C1 segment of cervical spinal cord (tissue), 14 donors: ENCODE measurements at regions not wholly inside any gene's neighbourhood (a gene's known extent, or its start where the extent isn't known, plus 50 kb on each side); places are given as distances from the start of the nearest gene placed in this dataset.

Experiments used
- DNase-seq, 14 donors: peaks; one replicate each; lab custom pipeline; 2025; lab: John Stamatoyannopoulos, UW

GRCh38 chr4:23533859-23534258, 356.0 kb downstream of the PPARGC1A start:
- DNase-seq: no peak

- no peak for DNase-seq
Measured at GRCh38 chr4:23516716-23517115, 373.1 kb downstream of the PPARGC1A start.

GRCh38 chr4:23504083-23504482, 385.8 kb downstream of the PPARGC1A start:
- DNase-seq: no peak

- DNase-seq: no peak
Measured at GRCh38 chr4:23500894-23501449, 388.9 kb downstream of the PPARGC1A start.

- DNase-seq: no peak
Measured at GRCh38 chr4:23485801-23486200, 404.0 kb downstream of the PPARGC1A start.

GRCh38 chr4:23484689-23485088, 405.2 kb downstream of the PPARGC1A start:
- DNase-seq: no peak

- DNase-seq: no peak
Measured at GRCh38 chr4:23483320-23483960, 406.4 kb downstream of the PPARGC1A start.

GRCh38 chr4:23481566-23481965, 408.3 kb downstream of the PPARGC1A start:
- DNase-seq: no peak

- no peak for DNase-seq
Measured at GRCh38 chr4:23477905-23478304, 411.9 kb downstream of the PPARGC1A start.

GRCh38 chr4:23476515-23477090, 413.2 kb downstream of the PPARGC1A start:
- DNase-seq: no peak

- no peak for DNase-seq
Measured at GRCh38 chr4:23463071-23463470, 426.8 kb downstream of the PPARGC1A start.

- no peak for DNase-seq
Measured at GRCh38 chr4:23458054-23458453, 431.8 kb downstream of the PPARGC1A start.

- no peak for DNase-seq
Measured at GRCh38 chr4:23456864-23457263, 433.0 kb downstream of the PPARGC1A start.

- DNase-seq: no peak
Measured at GRCh38 chr4:23455456-23456158, 434.2 kb downstream of the PPARGC1A start.

- DNase-seq: no peak
Measured at GRCh38 chr4:23441530-23442069, 448.2 kb downstream of the PPARGC1A start.

GRCh38 chr4:23438764-23439163, 451.1 kb downstream of the PPARGC1A start:
- no peak for DNase-seq

- DNase-seq: no peak
Measured at GRCh38 chr4:23429497-23429896, 460.4 kb downstream of the PPARGC1A start.

- no peak for DNase-seq
Measured at GRCh38 chr4:23425570-23425969, 464.3 kb downstream of the PPARGC1A start.

GRCh38 chr4:23423540-23423939, 466.3 kb downstream of the PPARGC1A start:
- DNase-seq: no peak

GRCh38 chr4:23422878-23423277, 467.0 kb downstream of the PPARGC1A start:
- no peak for DNase-seq

- DNase-seq: no peak
Measured at GRCh38 chr4:23413631-23414030, 476.2 kb downstream of the PPARGC1A start.

- DNase-seq: no peak
Measured at GRCh38 chr4:23412701-23413100, 477.1 kb downstream of the PPARGC1A start.
